Sigmoid colon (tissue), 6 donors: ENCODE measurements at regions not wholly inside any gene's neighbourhood (a gene's known extent, or its start where the extent isn't known, plus 50 kb on each side); places are given as distances from the start of the nearest gene placed in this dataset.

Experiments used
- DNase-seq: peaks from one replicate; pipeline ENCODE4 v3.0.0-alpha.2; 2019
- H3K27ac ChIP-seq, 4 donors: fragments of 200-600 bp; sonication (generic); one replicate each; pipeline ENCODE4 v1.5.1; 2016 to 2019; ENCODE audit warnings: mild to moderate bottlenecking in 1 of 4
- H3K27me3 ChIP-seq, 3 donors: fragments of 200-600 bp; sonication (generic); one replicate each; pipeline ENCODE4 v1.5.1; 2019; ENCODE audit warnings: mild to moderate bottlenecking in 1 of 3
- H3K36me3 ChIP-seq, 4 donors: fragments of 200-600 bp; sonication (generic); one replicate each; pipeline ENCODE4 v1.5.1; 2016 to 2019
- H3K4me1 ChIP-seq, 4 donors: fragments of 200-600 bp; sonication (generic); one replicate each; pipeline ENCODE4 v1.5.1; 2017 to 2019
- H3K4me3 ChIP-seq, 4 donors: fragments of 200-600 bp; sonication (generic); one replicate each; pipeline ENCODE4 v1.5.1; 2017 to 2019; ENCODE audit warnings: mild to moderate bottlenecking in 2 of 4, moderate library complexity in 1 of 4
- H3K9me3 ChIP-seq, 4 donors: fragments of 200-600 bp in 3 of 4; sonication (generic) in 3 of 4; one replicate each; pipeline versions ENCODE4 v1.5.1 to v1.6.1; 2013 to 2019
- EP300 ChIP-seq, 4 donors: sonication (generic); formaldehyde crosslinking; IDR thresholded peaks; one replicate each; pipeline ENCODE4 v1.6.1; 2017; ENCODE audit warnings: antibody characterized with exemption in 4 of 4
- POLR2A ChIP-seq, 2 donors: fragments of 450-650 bp; IDR thresholded peaks; one replicate each; pipeline ENCODE4 v1.6.1; 2016; ENCODE audit warnings: antibody characterized with exemption in 2 of 2, mild to moderate bottlenecking in 2 of 2, moderate library complexity in 2 of 2
- POLR2AphosphoS5 ChIP-seq, 4 donors: sonication (generic); formaldehyde crosslinking; IDR thresholded peaks; one replicate each; pipeline ENCODE4 v1.6.1; 2017; ENCODE audit warnings: antibody characterized with exemption in 4 of 4
- WGBS, 2 donors: extraction: QIAGEN DNeasy Blood & Tissue Kit; methylation state at CpG; one replicate each; pipeline ENCODE4 v1.1.7; 2013; 5-methylcytosine and 5-hydroxymethylcytosine counted together
- intact Hi-C: fragments of 100-400 bp; cut with DNase I; formaldehyde crosslinking; loops from one replicate; pipeline ENCODE4 v1.15.1; 2023
- TF ChIP-seq, protein P1 (sequence below), 4 experiments: fragments of 450-650 bp in 3 of 4; fragments of 200-600 bp in 1 of 4; IDR thresholded peaks; one replicate each; pipeline ENCODE4 v1.5.1; 2016 to 2019; ENCODE audit warnings: antibody characterized with exemption in 4 of 4, mild to moderate bottlenecking in 3 of 4, moderate library complexity in 2 of 4
- donor health status: healthy with polysubstance abuse.
- donor health status: healthy.

DNA sequence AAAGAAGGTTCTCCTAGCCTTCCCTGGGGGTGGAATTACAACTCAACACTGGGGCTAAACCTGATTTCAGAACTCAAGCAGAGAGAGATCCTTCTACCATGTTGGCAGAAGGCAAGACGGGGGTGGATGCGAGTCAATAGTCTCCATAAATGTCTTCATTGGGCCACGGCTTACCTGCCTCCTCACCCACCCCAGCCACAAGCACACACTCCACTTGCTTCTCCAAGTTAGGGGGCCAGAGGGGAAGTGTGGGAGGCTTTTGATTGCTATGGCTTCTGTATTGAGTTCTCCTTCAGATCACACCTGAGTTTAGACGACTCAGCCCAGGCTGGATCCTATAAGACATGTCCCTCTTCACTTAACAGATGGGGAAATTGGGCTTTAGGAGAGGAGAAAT is 178.9 kb downstream of the UACA start:
- DNase-seq = no peak
- Histone ChIP-seq H3K27me3 (peaks cover 0 to 18% (median 0%) of the 10 kb centered on the region in 3 donors), H3K4me1 (peaks cover 0 to 17% (median 9%) of the 10 kb centered on the region in 4 donors), H3K9me3 (no peaks in the 10 kb centered on the region), H3K27ac (no peak overlapping the region), H3K36me3 (no peaks in the 10 kb centered on the region), H3K4me3 (no peak overlapping the region)
- intact Hi-C loops = no loop called here
- no peak for TF ChIP-seq POLR2AphosphoS5 (IDR thresholded peaks at IDR 0.05)
- TF ChIP-seq, protein P1, sequence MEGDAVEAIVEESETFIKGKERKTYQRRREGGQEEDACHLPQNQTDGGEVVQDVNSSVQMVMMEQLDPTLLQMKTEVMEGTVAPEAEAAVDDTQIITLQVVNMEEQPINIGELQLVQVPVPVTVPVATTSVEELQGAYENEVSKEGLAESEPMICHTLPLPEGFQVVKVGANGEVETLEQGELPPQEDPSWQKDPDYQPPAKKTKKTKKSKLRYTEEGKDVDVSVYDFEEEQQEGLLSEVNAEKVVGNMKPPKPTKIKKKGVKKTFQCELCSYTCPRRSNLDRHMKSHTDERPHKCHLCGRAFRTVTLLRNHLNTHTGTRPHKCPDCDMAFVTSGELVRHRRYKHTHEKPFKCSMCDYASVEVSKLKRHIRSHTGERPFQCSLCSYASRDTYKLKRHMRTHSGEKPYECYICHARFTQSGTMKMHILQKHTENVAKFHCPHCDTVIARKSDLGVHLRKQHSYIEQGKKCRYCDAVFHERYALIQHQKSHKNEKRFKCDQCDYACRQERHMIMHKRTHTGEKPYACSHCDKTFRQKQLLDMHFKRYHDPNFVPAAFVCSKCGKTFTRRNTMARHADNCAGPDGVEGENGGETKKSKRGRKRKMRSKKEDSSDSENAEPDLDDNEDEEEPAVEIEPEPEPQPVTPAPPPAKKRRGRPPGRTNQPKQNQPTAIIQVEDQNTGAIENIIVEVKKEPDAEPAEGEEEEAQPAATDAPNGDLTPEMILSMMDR (IDR thresholded peaks at IDR 0.05) = no peak
- no peak for TF ChIP-seq POLR2A (IDR thresholded peaks at IDR 0.05)
- no peak for TF ChIP-seq EP300 (IDR thresholded peaks at IDR 0.05)
- 91 to 94% methylated on average over 4 of the region's 4 CpGs for WGBS, 2 donors

DNA sequence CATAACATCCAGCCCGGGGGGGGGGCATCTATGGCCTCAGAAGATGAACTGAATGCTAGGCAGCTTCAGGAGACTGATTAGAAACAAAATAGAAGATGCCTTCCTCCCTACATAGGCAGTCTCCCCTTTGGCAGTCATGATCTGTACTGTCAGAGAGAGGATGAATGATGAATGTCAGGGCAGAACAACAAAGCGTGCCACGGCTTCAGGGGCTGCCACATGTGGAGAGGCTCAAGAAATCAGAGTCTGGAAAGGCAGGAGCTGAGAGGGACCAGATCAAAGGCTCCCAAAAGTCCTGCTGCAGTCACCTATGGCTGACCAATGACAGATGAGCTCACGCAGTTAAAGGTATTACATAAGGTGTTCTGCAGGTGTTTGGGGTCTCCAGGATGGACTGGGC is 180.4 kb downstream of the UACA start:
- no peak for TF ChIP-seq POLR2AphosphoS5 (IDR thresholded peaks at IDR 0.05)
- TF ChIP-seq, protein P1 (IDR thresholded peaks at IDR 0.05) = no peak
- peaks cover 0 to 17% (median 9%) of the 10 kb centered on the region in 4 donors for H3K4me1 ChIP-seq
- DNase-seq = no peak
- intact Hi-C loops = no loop called here
- no peak overlapping the region for H3K27ac ChIP-seq
- WGBS, 2 donors = 65 to 74% methylated on average over 4 of the region's 4 CpGs
- peaks cover 0 to 18% (median 0%) of the 10 kb centered on the region in 3 donors for H3K27me3 ChIP-seq
- H3K4me3 ChIP-seq = no peak overlapping the region
- no peaks in the 10 kb centered on the region for H3K36me3 ChIP-seq
- no peaks in the 10 kb centered on the region for H3K9me3 ChIP-seq

DNA sequence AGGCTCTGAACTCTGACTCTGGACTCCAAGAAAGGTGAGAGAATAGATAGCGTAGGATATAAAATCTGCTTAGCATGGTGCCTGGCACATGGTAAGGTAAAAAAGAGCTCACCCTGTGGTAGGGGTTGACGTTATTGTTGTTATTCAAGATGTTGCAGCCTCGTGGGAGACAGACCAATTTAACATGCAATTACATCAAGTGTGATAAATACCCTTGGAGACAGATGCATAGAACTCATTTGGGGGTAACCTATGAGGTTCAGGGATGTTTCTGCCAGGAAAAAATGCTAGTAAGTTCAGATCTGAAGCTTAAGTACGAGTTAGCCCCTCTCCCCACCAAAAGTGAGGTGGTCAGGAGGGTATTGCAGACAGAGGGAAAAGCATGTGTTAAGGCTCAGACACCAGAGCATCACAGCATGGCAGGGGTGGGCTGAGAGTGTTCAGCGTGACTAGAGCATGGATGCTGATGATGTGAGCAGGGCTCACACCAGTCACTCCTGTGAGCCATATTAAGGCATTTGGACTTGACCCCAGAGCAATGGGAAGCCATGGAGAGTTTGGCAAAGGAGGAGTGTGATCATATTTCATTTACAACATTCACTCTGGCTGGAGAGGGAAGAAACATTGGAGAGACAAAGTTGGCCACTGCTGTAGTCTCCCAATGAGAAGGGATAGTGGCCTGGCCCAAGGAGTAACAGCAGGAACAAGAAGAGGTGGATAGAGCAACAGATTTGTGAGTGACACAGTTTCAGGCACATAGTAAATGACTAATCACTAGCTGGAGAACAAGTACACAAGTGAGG is 181.0 kb downstream of the UACA start:
- 60 to 78% methylated on average over 5 of the region's 5 CpGs for WGBS, 2 donors
- Histone ChIP-seq H3K27me3 (peaks cover 0 to 18% (median 0%) of the 10 kb centered on the region in 3 donors), H3K9me3 (no peaks in the 10 kb centered on the region), H3K4me1 (peaks cover 0 to 17% (median 9%) of the 10 kb centered on the region in 4 donors), H3K4me3 (no peak overlapping the region), H3K36me3 (no peaks in the 10 kb centered on the region), H3K27ac (no peak overlapping the region)
- TF ChIP-seq POLR2AphosphoS5 (IDR thresholded peaks at IDR 0.05) = no peak
- no peak for TF ChIP-seq EP300 (IDR thresholded peaks at IDR 0.05)
- TF ChIP-seq POLR2A (IDR thresholded peaks at IDR 0.05) = no peak
- TF ChIP-seq, protein P1 (IDR thresholded peaks at IDR 0.05) = no peak
- intact Hi-C loops = no loop called here
- no peak for DNase-seq

DNA sequence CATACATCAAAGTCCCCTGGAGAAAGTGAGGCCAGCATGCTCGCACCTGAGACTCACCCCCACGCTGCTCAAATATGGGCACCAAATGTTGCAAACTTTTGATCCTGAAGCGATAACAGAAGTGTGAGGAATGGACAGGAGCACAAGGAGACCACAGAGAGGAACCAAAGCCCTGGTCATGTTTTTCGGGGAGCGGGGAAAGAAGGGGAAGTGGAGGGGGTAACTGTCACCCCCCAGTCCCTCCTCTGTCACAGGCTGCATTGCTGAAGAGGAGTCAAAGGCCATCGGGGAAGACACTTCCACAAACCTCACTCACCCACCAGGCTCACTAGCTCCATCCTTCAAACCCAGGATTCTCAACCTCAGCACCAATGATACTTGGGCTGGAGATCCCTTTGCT is 182.4 kb downstream of the UACA start:
- peaks cover 0 to 12% (median 0%) of the 10 kb centered on the region in 3 donors for H3K27me3 ChIP-seq
- no peaks in the 10 kb centered on the region for H3K36me3 ChIP-seq
- H3K4me1 ChIP-seq = peaks cover 0 to 17% (median 9%) of the 10 kb centered on the region in 4 donors
- no peak overlapping the region for H3K27ac ChIP-seq
- WGBS, 2 donors = 78 to 85% methylated on average over 6 of the region's 6 CpGs
- H3K9me3 ChIP-seq = no peaks in the 10 kb centered on the region
- intact Hi-C loops = no loop called here
- TF ChIP-seq POLR2A (IDR thresholded peaks at IDR 0.05) = no peak
- no peak for TF ChIP-seq EP300 (IDR thresholded peaks at IDR 0.05)
- TF ChIP-seq, protein P1 (IDR thresholded peaks at IDR 0.05) = no peak
- no peak for TF ChIP-seq POLR2AphosphoS5 (IDR thresholded peaks at IDR 0.05)
- no peak for DNase-seq
- H3K4me3 ChIP-seq = no peak overlapping the region
